HEK293T (cell line): ENCODE measurements at regions not wholly inside any gene's neighbourhood (a gene's known extent, or its start where the extent isn't known, plus 50 kb on each side); places are given as distances from the start of the nearest gene placed in this dataset.
A peak's percentile ranks its signal among the peaks of the same experiment; 100 is the strongest.

Experiments
- CTCF ChIA-PET: fragments of 350-600 bp; formaldehyde crosslinking; extraction: SDS; loops from one replicate; lab custom pipeline; 2021; ENCODE audit warnings: antibody characterized with exemption, inconsistent platforms; lab: Yijun Ruan, JAX
- POLR2A ChIA-PET: fragments of 350-600 bp; formaldehyde crosslinking; extraction: SDS; loops from one replicate; lab custom pipeline; 2020; ENCODE audit warnings: antibody characterized with exemption, inconsistent platforms; lab: Yijun Ruan, JAX
- DNase-seq: peaks from one replicate; pipeline ENCODE4 v3.0.0; 2012; ENCODE audit warnings: mixed read lengths; ENCODE audit errors: extremely low spot score
- ARNT ChIP-seq: fragments of 450-650 bp; IDR thresholded peaks from 2 replicates; pipeline ENCODE4 v1.6.1; 2017; ENCODE audit warnings: mild to moderate bottlenecking
- BHLHE40 ChIP-seq: fragments of 450-650 bp; IDR thresholded peaks from 2 replicates; pipeline ENCODE4 v1.6.1; 2016; ENCODE audit warnings: mild to moderate bottlenecking, moderate library complexity, borderline replicate concordance
- CTBP1 ChIP-seq: fragments of 450-650 bp; IDR thresholded peaks from 2 replicates; pipeline ENCODE4 v1.6.1; 2016; ENCODE audit warnings: borderline replicate concordance
- ELF4 ChIP-seq: fragments of 450-650 bp; IDR thresholded peaks from 2 replicates; pipeline ENCODE4 v1.6.1; 2017; ENCODE audit warnings: antibody characterized with exemption
- FOXA1 ChIP-seq: fragments of 450-650 bp; IDR thresholded peaks from 2 replicates; pipeline ENCODE4 v1.6.1; 2016; ENCODE audit warnings: mild to moderate bottlenecking
- FOXK2 ChIP-seq: fragments of 450-650 bp; IDR thresholded peaks from 2 replicates; pipeline ENCODE4 v1.6.1; 2016; ENCODE audit warnings: mild to moderate bottlenecking
- FOXM1 ChIP-seq: fragments of 450-650 bp; IDR thresholded peaks from 2 replicates; pipeline ENCODE4 v1.6.1; 2017; ENCODE audit warnings: mild to moderate bottlenecking, borderline replicate concordance
- HDGF ChIP-seq: fragments of 450-650 bp; IDR thresholded peaks from 2 replicates; pipeline ENCODE4 v1.6.1; 2017; ENCODE audit warnings: antibody characterized with exemption, borderline replicate concordance
- L3MBTL2 ChIP-seq: fragments of 450-650 bp; conservative IDR thresholded peaks from 2 replicates; pipeline ENCODE4 v1.6.1; 2016; ENCODE audit warnings: mild to moderate bottlenecking
- LEF1 ChIP-seq: fragments of 450-650 bp; IDR thresholded peaks from 2 replicates; pipeline ENCODE4 v1.6.1; 2017; ENCODE audit warnings: mild to moderate bottlenecking, borderline replicate concordance
- NFRKB ChIP-seq: fragments of 450-650 bp; IDR thresholded peaks from 2 replicates; pipeline ENCODE4 v1.6.1; 2016; ENCODE audit warnings: mild to moderate bottlenecking, moderate library complexity
- SP1 ChIP-seq: fragments of 450-650 bp; IDR thresholded peaks from 2 replicates; pipeline ENCODE4 v1.6.1; 2017
- SUZ12 ChIP-seq: fragments of 450-650 bp; IDR thresholded peaks from 2 replicates; pipeline ENCODE4 v1.6.1; 2016; ENCODE audit warnings: mild to moderate bottlenecking
- TARDBP ChIP-seq: fragments of 450-650 bp; IDR thresholded peaks from 2 replicates; pipeline ENCODE4 v1.6.1; 2016
- ZNF384 ChIP-seq: fragments of 450-650 bp; IDR thresholded peaks from 2 replicates; pipeline ENCODE4 v1.6.1; 2016
- TF ChIP-seq, protein P1 (sequence below): fragments of 450-650 bp; IDR thresholded peaks from 2 replicates; pipeline ENCODE4 v1.6.1; 2016

DNA sequence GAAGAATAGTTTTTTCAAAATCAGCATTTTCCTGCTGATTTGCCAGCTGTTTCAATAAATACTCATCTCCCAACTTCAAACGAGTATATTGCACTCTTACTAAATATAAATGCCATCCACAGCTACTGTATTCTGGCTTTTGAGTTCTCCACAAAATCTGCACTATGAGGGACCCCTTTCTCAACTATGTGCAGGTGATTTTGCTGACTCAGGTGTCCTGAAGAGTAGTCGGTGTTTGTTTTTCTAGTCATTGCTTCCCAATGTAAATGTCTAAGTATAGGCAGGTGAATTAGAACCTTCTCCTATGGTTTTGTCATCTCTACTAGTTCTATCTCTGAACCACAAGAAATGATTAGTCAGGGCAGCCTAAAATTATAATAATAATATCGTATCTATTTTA is 616.8 kb upstream of the MEF2C start:
- TF ChIP-seq TARDBP (no peak), ARNT (no peak), L3MBTL2 (no peak), FOXK2 (no peak)
- TF ChIP-seq, protein P1, sequence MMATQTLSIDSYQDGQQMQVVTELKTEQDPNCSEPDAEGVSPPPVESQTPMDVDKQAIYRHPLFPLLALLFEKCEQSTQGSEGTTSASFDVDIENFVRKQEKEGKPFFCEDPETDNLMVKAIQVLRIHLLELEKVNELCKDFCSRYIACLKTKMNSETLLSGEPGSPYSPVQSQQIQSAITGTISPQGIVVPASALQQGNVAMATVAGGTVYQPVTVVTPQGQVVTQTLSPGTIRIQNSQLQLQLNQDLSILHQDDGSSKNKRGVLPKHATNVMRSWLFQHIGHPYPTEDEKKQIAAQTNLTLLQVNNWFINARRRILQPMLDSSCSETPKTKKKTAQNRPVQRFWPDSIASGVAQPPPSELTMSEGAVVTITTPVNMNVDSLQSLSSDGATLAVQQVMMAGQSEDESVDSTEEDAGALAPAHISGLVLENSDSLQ: no peak
- DNase-seq: no peak
- ChIA-PET POLR2A (no interaction called here), CTCF (no interaction called here)

DNA sequence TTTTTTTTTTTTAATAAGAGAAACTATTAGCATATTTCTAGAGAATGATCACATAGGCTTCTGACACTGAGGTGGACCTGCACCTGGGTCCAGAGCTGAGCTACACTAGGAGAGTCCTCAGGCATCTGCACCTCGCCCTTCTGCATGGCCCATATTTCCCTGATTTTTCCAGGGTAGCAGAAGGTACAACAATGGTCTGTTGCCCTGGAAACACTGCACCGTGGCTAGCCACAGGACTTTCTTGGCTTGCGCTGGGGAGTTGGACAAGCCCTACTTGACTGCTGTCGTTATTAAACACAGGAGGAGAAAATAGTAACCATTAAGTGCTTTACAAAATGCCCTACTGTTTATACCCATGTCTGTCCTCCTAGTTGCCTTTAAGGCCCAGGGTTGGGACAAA is 615.7 kb upstream of the MEF2C start:
- TF ChIP-seq SUZ12 (no peak), ARNT (no peak), FOXK2 (no peak), CTBP1 (no peak), LEF1 (no peak)
- DNase-seq: no peak
- POLR2A ChIA-PET: no interaction called here
- CTCF ChIA-PET: interaction anchor here (0.6 kb wide), 1 partner anchor 17 kb away, joined by 3 read pairs; no protein-coding TSS in a partner anchor

DNA sequence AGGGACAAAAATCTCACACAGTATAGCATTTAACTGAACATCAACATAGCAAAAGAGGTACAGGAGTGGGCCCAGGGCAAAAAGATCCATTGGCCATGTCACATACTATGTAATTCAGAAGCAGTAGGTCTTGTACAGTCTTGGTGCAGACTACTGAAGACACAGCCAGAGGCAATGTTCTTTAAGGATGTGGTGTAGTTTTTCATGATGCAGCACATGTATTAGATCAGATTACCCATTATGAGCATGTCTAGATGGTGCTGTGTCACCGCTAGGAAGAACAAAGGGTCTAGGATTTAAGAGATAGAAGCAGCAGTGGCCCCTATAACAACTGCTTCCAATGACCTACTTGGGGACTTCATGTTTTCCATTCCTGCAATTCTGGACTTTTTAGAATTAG is 610.4 kb upstream of the MEF2C start:
- ChIA-PET CTCF (no interaction called here), POLR2A (no interaction called here)
- TF ChIP-seq, protein P1: no peak
- TF ChIP-seq SUZ12 (no peak), FOXM1 (no peak), HDGF (no peak), LEF1 (no peak), FOXK2 (no peak)
- DNase-seq: no peak

DNA sequence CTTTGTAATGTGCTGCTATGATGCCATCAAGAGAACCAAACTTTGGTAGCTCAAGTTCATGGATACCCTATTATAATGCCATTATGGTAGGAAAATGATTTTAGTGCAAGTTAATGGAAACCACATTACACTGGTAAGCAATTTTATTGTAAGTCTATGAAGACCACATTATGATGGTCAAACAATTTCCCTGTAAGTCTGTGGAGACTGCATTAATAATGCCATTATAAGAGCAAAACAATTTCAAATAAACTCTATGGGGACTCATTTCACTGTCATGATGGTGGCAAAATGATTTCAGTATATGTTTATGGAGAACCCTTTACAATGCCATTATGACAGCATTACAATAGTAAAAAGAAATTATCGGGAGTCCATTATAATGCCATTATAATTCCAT is 602.0 kb upstream of the MEF2C start:
- TF ChIP-seq FOXM1 (no peak), HDGF (no peak), LEF1 (no peak), ARNT (no peak), FOXK2 (no peak), ELF4 (no peak), ZNF384 (no peak), SP1 (no peak), SUZ12 (no peak), FOXA1 (no peak), TARDBP (no peak), BHLHE40 (no peak), L3MBTL2 (no peak), CTBP1 (no peak), NFRKB (no peak)
- TF ChIP-seq, protein P1: no peak
- DNase-seq: no peak
- POLR2A ChIA-PET: no interaction called here
- CTCF ChIA-PET: no interaction called here

DNA sequence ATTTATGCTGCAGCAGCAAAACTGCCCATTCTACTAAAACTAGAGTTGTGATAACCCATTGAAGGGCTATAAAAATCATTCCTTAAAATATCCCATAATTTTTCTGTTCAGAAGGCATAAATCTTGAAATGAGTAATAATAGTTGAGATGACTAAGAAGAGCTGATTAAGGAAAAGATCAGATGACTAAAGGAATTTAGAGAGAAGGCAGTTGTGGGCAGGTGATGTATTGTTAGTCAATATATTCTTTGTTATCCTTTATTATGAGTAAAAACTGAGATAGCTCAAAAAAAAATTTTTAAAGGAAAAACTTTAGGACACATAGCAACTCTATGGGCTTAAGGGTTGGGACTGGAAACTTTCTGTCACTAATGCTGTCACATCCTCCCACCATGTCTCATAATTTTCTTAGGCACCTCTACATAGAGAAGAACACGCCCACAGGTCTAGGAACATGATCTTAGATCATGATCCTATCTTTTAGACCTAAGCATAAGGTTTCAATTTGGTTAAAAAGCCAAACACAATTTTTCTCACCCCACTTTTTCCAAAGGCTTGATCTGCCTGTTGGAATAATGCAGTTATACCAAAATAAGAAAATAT is 597.5 kb upstream of the MEF2C start:
- POLR2A ChIA-PET: no interaction called here
- DNase-seq: no peak
- CTCF ChIA-PET: no interaction called here
- no peak for TF ChIP-seq CTBP1
- no peak for TF ChIP-seq L3MBTL2
- TF ChIP-seq BHLHE40: no peak
- TF ChIP-seq HDGF: no peak

DNA sequence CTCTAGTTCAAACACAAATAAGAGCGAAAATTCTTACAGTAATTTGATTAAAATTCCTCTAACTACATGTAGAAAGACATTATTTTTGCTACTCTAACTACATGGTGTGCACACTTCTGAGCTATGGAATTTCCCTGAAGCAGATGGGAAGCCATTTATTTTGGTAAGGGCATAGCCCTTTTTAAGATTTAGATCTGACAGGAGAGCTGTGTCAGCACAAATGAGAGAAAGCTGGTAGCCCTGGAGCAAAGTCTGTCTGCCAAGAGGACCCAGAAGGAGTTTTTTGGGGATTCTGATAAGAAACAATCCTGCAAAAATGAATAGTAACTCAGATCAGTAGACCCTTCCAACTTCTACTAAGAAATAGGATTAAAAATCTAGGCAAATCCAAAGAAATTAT is 595.9 kb upstream of the MEF2C start:
- TF ChIP-seq SUZ12: no peak
- TF ChIP-seq, protein P1: peak; percentile 44
- CTCF ChIA-PET: interaction anchor here (0.6 kb wide), 1 partner anchor 93 kb away, joined by 6 read pairs; no protein-coding TSS in a partner anchor
- DNase-seq: no peak

DNA sequence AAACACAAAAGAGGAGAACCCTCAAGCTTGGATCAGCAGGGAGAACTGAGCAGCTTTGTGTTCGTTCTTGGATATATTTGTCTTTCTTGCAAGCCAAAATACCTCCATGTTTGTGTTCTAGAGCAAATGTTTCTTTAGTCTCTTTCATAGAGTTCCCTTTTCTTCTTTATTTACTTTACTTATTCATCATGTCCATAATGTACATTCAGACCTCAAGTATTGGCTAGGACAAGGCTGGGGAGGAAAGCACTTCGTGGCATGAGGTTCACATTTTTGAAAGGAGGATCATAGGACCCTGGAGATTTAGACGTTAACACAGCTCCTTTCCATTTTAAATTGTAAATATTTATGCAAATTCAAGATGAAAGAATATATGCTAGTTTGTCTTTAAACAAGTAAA is 590.2 kb upstream of the MEF2C start:
- TF ChIP-seq ZNF384 (no peak), L3MBTL2 (no peak), CTBP1 (no peak), FOXA1 (no peak), HDGF (no peak), ARNT (no peak), FOXK2 (no peak), TARDBP (no peak), SUZ12 (no peak), BHLHE40 (no peak), FOXM1 (no peak), ELF4 (no peak), NFRKB (no peak), LEF1 (no peak), SP1 (no peak)
- TF ChIP-seq, protein P1: no peak
- CTCF ChIA-PET: no interaction called here
- POLR2A ChIA-PET: no interaction called here
- no peak for DNase-seq

More for the DNA sequence above, 595.9 kb upstream of the MEF2C start:
- POLR2A ChIA-PET: no interaction called here
